ENCODE measurements at regions not wholly inside any gene's neighbourhood (a gene's known extent, or its start where the extent isn't known, plus 50 kb on each side); places are given as distances from the start of the nearest gene placed in this dataset.

DNA sequence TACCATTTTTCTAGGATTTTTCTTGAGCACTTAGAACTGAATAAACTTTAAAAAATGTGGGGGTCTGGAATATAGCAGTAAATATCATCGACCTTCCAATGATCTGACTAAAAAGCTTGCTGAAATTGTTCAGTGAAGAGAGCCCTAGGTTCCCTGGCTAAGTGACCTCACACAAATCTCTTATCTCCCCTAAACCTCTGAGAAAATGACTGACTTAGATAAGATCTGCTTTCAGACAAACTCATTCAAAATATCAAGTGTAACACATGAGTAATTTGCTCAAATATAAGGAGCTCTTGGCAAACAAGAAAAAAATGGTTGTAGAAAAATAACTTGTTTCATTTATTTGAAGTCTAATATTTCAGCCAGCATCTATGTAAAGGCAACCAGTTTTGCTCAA is 441.7 kb upstream of the SLIT2 start:
- TF ChIP-seq, protein P1, sequence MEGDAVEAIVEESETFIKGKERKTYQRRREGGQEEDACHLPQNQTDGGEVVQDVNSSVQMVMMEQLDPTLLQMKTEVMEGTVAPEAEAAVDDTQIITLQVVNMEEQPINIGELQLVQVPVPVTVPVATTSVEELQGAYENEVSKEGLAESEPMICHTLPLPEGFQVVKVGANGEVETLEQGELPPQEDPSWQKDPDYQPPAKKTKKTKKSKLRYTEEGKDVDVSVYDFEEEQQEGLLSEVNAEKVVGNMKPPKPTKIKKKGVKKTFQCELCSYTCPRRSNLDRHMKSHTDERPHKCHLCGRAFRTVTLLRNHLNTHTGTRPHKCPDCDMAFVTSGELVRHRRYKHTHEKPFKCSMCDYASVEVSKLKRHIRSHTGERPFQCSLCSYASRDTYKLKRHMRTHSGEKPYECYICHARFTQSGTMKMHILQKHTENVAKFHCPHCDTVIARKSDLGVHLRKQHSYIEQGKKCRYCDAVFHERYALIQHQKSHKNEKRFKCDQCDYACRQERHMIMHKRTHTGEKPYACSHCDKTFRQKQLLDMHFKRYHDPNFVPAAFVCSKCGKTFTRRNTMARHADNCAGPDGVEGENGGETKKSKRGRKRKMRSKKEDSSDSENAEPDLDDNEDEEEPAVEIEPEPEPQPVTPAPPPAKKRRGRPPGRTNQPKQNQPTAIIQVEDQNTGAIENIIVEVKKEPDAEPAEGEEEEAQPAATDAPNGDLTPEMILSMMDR (conservative IDR thresholded peaks at IDR 0.05 in 1 of 2, IDR thresholded peaks at IDR 0.05 in 1 of 2; ENCODE audit: extremely low read depth in 1 of 2, insufficient read depth in 1 of 2, low read depth in 1 of 2, low read length in 2 of 2), result no peak
- no peak for TF ChIP-seq EZH2 (IDR thresholded peaks at IDR 0.05; ENCODE audit: borderline replicate concordance, low read length)
